SK-N-SH treated with all-trans-retinoic acid at 6 μM for 48 hours (cell line): ENCODE measurements at regions not wholly inside any gene's neighbourhood (a gene's known extent, or its start where the extent isn't known, plus 50 kb on each side); places are given as distances from the start of the nearest gene placed in this dataset.

Source experiments
- ARNTL ChIP-seq: fragments of 450-650 bp; formaldehyde crosslinking; IDR thresholded peaks from 2 replicates; pipeline ENCODE4 v1.5.0; 2020; ENCODE audit warnings: low read depth, mild to moderate bottlenecking, moderate library complexity, borderline replicate concordance
- CREB5 ChIP-seq: fragments of 250-450 bp; sonication (Bioruptor Pico); IDR thresholded peaks from 2 replicates; pipeline ENCODE4 v1.5.1; 2020; ENCODE audit warnings: low read depth, mild to moderate bottlenecking, moderate library complexity
- CSDC2 ChIP-seq: fragments of 250-450 bp; sonication (Bioruptor Pico); IDR thresholded peaks from 2 replicates; pipeline ENCODE4 v1.5.0; 2020; ENCODE audit warnings: mild to moderate bottlenecking, moderate library complexity
- ZNF70 ChIP-seq: fragments of 450-650 bp; formaldehyde crosslinking; IDR thresholded peaks from 2 replicates; pipeline ENCODE4 v1.5.0; 2020; ENCODE audit warnings: mild to moderate bottlenecking, moderate library complexity
- TF ChIP-seq, protein P1 (sequence below): fragments of 250-450 bp; sonication (Bioruptor Pico); IDR thresholded peaks from 2 replicates; pipeline ENCODE4 v1.5.1; 2021; ENCODE audit warnings: mild to moderate bottlenecking, moderate library complexity

DNA sequence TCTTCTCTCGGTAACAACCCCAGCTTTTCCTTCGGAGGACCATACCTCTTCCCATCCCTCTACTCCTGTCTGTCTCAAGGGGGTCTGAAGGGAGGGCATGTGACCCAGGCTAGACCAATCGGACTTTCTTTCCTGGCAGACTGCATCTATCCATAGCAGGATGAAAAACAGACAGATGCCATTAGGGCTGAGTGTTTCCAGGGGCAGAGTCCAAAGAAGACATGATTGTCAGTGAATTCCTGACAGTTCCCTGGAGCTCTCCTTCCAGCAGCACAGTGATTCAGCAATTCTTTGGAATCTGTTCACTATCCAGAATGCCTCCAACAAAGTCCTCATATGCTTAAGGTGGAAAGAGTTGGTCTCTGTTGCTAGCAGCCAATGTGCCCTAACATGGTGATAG, 189.8 kb downstream of the KCTD12 start:
- TF ChIP-seq CREB5 (CRISPR knock-in tag) (no peak), ZNF70 (CRISPR knock-in tag) (no peak), CSDC2 (CRISPR knock-in tag) (no peak), ARNTL (CRISPR knock-in tag) (no peak)
- TF ChIP-seq, protein P1, sequence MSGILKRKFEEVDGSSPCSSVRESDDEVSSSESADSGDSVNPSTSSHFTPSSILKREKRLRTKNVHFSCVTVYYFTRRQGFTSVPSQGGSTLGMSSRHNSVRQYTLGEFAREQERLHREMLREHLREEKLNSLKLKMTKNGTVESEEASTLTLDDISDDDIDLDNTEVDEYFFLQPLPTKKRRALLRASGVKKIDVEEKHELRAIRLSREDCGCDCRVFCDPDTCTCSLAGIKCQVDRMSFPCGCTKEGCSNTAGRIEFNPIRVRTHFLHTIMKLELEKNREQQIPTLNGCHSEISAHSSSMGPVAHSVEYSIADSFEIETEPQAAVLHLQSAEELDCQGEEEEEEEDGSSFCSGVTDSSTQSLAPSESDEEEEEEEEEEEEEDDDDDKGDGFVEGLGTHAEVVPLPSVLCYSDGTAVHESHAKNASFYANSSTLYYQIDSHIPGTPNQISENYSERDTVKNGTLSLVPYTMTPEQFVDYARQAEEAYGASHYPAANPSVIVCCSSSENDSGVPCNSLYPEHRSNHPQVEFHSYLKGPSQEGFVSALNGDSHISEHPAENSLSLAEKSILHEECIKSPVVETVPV (CRISPR knock-in tag) = no peak
